Colonic mucosa (tissue), 4 donors: ENCODE measurements at regions not wholly inside any gene's neighbourhood (a gene's known extent, or its start where the extent isn't known, plus 50 kb on each side); places are given as distances from the start of the nearest gene placed in this dataset.
A peak's percentile ranks its signal among the peaks of the same experiment; 100 is the strongest.

Experiments
- DNase-seq: peaks from one replicate; pipeline ENCODE4 v3.0.0-alpha.2; 2020
- H3K27ac ChIP-seq: fragments of 200-600 bp; one replicate; pipeline ENCODE4 v1.8.0; 2021
- H3K27me3 ChIP-seq: fragments of 200-600 bp; one replicate; pipeline ENCODE4 v1.8.0; 2021
- H3K36me3 ChIP-seq: fragments of 200-600 bp; one replicate; pipeline ENCODE4 v1.8.0; 2021
- H3K4me1 ChIP-seq: fragments of 200-600 bp; one replicate; pipeline ENCODE4 v1.8.0; 2021; ENCODE audit warnings: mild to moderate bottlenecking
- H3K4me3 ChIP-seq: fragments of 200-600 bp; one replicate; pipeline ENCODE4 v1.8.0; 2021
- H3K9ac ChIP-seq, 2 donors: one replicate each; pipeline ENCODE4 v1.7.0; 2013; ENCODE audit warnings: control low read depth in 2 of 2, low read depth in 2 of 2, low read length in 2 of 2
- H3K9me3 ChIP-seq: fragments of 200-600 bp; one replicate; pipeline ENCODE4 v1.8.0; 2021
- CTCF ChIP-seq: fragments of 200-600 bp; IDR thresholded peaks from one replicate; pipeline ENCODE4 v1.8.0; 2022; ENCODE audit warnings: antibody characterized with exemption, mild to moderate bottlenecking
- intact Hi-C: fragments of 100-400 bp; cut with DNase I; formaldehyde crosslinking; loops from one replicate; pipeline ENCODE4 v1.14.1; 2022
- donor health status: healthy.
- donor health status: DM: no; HTN: no; CAD: no.
- donor health status: DM: no; HTN: no; CAD: no.

- Histone ChIP-seq H3K27ac (peak overlapping the region; percentile 66), H3K4me1 (no peaks in the 10 kb centered on the region), H3K36me3 (no peaks in the 10 kb centered on the region), H3K9me3 (no peaks in the 10 kb centered on the region), H3K27me3 (no peaks in the 10 kb centered on the region), H3K9ac (no peak overlapping the region), H3K4me3 (no peak overlapping the region)
- TF ChIP-seq CTCF = no peak
- intact Hi-C loops = no loop called here
- DNase-seq = peak; percentile 54
Measured at GRCh38 chr1:193787061-193787460, 600.6 kb upstream of the B3GALT2 start.

GRCh38 chr1:193785850-193786420 is 599.5 kb upstream of the B3GALT2 start:
- TF ChIP-seq CTCF = no peak
- H3K4me3 ChIP-seq = no peak overlapping the region
- no peaks in the 10 kb centered on the region for H3K27me3 ChIP-seq
- peak overlapping the region; percentile 66 for H3K27ac ChIP-seq
- no peak overlapping the region for H3K9ac ChIP-seq
- no peaks in the 10 kb centered on the region for H3K9me3 ChIP-seq
- no peaks in the 10 kb centered on the region for H3K36me3 ChIP-seq
- peak; percentile 20 for DNase-seq
- intact Hi-C loops = no loop called here
- no peaks in the 10 kb centered on the region for H3K4me1 ChIP-seq

- Histone ChIP-seq H3K9me3 (no peaks in the 10 kb centered on the region), H3K27ac (no peak overlapping the region), H3K9ac (no peak overlapping the region), H3K27me3 (no peaks in the 10 kb centered on the region), H3K36me3 (no peaks in the 10 kb centered on the region), H3K4me3 (no peak overlapping the region), H3K4me1 (no peaks in the 10 kb centered on the region)
- intact Hi-C loops = no loop called here
- DNase-seq = no peak
- no peak for TF ChIP-seq CTCF
Measured at GRCh38 chr1:193774536-193775323, 588.3 kb upstream of the B3GALT2 start.

- Histone ChIP-seq H3K4me1 (no peaks in the 10 kb centered on the region), H3K27me3 (no peaks in the 10 kb centered on the region), H3K36me3 (no peaks in the 10 kb centered on the region), H3K9me3 (no peaks in the 10 kb centered on the region), H3K9ac (no peak overlapping the region), H3K4me3 (no peak overlapping the region), H3K27ac (no peak overlapping the region)
- DNase-seq = no peak
- TF ChIP-seq CTCF = no peak
- intact Hi-C loops = no loop called here
Measured at GRCh38 chr1:193771596-193771995, 585.2 kb upstream of the B3GALT2 start.

GRCh38 chr1:193769651-193770050 is 583.2 kb upstream of the B3GALT2 start:
- no peak overlapping the region for H3K27ac ChIP-seq
- intact Hi-C loops = no loop called here
- H3K36me3 ChIP-seq = no peaks in the 10 kb centered on the region
- no peaks in the 10 kb centered on the region for H3K4me1 ChIP-seq
- no peak for TF ChIP-seq CTCF
- DNase-seq = no peak
- H3K4me3 ChIP-seq = no peak overlapping the region
- H3K27me3 ChIP-seq = no peaks in the 10 kb centered on the region
- no peaks in the 10 kb centered on the region for H3K9me3 ChIP-seq
- no peak overlapping the region for H3K9ac ChIP-seq
